T-helper 2 cell treated with Interferon-gamma antibody and Interleukin-4, amounts not matched to agents 100 ng/mL and 5 ng/mL, for 36 hours (primary cell): ENCODE measurements at regions not wholly inside any gene's neighbourhood (a gene's known extent, or its start where the extent isn't known, plus 50 kb on each side); places are given as distances from the start of the nearest gene placed in this dataset.

Source experiments
- intact Hi-C: fragments of 100-400 bp; cut with micrococcal nuclease; formaldehyde crosslinking; loops from one replicate; pipeline ENCODE4 v1.15.1; 2023

DNA sequence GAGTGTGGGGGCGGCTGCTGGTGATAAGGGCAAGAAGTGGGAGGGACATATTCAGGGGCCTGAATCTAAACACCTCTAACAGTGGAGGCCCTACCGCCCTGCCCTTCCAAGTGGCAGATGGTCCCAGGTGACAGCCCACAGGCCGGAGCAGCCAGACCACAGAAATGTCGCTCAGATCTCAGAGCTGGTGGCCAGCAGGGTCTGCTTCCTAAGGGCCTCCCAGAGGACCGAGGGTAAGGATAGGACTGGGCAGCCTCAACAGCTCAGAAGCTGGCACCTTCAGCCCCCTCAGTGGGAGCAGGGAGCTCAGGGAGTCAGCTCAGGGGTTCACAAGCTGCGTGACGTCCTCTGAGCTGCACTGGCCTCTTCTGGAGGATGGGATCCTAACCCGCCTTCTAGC is 201.8 kb upstream of the ZC3H12A start:
- intact Hi-C loops = no loop called here

DNA sequence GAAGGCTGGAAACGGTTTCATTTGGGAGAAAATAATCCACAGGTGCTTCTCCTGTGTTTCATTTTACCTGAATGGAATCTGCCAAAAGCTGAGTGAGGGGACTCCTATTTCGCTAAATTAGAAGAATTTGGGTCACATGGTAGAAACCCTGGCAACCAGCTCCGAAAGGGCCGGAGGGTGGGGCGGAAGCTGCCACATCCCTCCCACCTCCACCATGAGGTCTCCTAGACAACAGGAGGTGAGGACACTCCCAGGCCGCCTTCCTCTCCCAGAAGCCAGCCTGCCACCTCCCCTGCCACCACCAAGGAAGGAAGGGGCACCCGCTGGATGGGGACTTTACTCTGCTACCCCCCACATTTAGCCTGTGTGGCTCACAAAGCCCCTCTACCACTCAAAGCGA is 199.9 kb upstream of the ZC3H12A start:
- intact Hi-C loops = no loop called here

DNA sequence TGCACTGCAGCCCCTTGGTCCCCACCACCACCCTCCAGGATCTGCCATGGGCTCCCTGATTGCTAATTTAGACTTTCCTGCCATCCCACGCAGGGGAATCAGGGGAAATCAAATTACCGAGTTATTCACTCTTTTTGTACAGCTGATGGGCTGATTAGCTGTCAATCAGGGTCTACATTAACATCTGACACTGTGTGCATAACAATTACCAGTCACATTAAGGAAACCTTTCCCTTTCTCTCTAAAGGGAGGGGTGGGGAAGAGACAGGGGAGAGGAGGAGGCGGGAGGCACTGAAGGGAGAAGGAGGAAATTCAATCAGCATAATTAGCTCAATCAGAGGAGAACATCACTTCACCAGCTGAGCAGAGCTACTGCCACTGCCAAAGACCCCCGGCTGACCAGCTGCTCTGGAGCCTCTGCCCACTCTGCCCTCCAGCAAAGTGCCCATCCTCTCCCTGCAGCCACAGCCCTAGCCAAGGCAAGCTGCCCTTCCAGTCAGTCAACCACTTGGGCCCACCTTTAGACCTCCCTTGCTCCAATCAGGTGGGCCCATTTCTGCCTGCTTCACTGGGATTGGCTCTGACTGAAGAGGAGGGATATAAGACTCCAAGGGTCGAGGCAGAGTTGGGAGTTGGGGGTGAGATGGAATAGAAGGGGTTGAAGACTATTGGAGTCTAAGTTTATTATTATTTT is 199.3 kb upstream of the ZC3H12A start:
- intact Hi-C loops = no loop called here

GRCh38 chr1:37277366-37277765 is 197.0 kb upstream of the ZC3H12A start:
- intact Hi-C loops = no loop called here

- intact Hi-C loops = no loop called here
Measured at GRCh38 chr1:37281354-37281753, 193.0 kb upstream of the ZC3H12A start.

DNA sequence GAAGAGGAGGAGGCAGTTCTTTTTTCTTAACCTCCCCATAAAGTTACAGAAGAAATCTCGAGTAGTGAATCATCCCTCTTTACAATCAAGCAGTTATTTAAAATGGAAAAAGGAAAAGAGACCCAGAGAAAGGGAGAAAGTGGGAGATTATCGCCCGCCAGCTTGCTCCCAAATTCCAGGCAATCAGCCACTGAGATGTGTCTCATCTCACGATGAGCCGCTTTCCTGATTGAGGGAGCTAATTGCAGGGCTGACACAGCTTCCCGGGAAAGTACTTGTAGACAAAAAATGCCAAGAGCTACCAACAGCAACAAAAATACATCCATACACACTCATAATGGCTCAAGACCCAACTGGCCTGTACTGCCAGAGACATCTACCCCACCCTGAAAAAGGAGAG is 191.6 kb upstream of the ZC3H12A start:
- intact Hi-C loops = no loop called here

DNA sequence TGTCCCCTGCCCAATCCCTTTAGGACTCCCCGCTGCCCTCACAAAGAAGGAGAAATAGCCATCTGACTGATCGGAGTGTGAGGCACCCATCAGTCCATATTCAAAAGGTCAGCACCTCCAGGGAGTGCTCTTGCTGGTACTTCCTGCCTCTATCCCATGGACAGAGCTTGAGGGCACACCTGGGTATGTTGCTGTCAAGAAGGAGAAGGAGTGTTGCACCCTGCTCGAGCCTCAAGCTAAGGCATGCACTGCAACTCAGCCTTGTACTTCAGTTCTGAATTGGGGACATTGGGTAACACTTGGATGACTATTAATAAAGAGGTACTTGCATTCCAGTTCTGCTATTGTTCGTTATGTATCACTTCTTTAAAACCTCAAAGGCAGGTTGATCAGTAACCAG is 190.3 kb upstream of the ZC3H12A start:
- intact Hi-C loops = no loop called here

DNA sequence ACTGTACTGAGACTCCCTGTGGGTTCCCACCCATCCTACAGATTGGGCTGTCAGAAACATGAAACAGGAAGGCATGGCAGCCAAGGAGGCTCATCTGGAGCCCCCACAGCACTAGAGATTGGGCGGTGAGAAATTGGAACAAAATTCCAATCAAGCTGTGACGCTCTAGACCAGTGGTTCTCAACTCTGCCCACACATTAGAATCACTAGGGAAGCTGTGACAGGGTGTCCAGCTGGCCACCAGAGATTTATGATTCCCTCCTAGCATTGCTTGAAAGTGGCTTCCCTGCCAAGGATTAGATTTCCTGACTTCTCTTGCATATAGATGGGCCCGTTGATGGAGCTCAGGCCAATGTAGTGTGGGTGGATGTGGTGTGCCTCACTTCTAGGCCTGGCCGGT is 187.5 kb upstream of the ZC3H12A start:
- intact Hi-C loops = no loop called here

DNA sequence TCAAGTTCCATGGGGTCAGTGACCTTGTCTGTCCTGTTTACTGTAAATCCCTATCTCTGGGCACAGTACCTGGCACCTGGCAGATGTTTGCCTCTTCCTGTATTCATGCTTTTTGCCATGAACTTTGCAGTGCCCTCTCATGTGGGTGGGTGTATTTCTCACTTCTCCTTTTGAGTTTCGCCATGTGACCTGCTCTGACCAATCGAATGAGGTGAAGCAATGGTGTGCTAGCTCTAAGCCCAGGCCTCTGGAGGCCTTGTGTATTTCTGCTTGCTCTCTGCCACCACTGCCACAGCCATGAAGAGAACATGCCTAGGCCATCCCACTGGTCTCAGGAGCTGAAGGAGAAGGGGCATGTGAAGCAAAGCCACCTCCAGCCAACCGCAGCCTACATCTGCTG is 185.5 kb upstream of the ZC3H12A start:
- intact Hi-C loops = no loop called here

DNA sequence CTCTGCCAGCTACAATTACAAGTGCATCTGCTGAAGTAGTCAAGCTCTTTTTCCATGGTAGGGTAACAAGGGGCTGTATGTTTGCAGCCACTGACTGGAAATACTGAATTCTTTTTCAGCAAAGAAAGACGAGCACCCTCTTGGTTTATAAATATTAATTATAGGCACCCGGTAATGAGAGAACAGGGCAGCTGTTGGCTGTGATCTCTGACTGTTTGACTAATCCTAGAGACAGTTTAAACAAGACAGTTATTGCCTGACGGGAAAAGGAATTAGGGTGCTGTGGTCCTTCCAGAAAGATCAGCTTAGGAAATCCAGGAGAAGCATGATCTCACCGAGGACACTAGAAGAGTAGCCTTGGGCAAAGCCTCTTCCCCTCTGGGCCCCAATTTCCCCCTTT is 183.7 kb upstream of the ZC3H12A start:
- intact Hi-C loops = no loop called here

DNA sequence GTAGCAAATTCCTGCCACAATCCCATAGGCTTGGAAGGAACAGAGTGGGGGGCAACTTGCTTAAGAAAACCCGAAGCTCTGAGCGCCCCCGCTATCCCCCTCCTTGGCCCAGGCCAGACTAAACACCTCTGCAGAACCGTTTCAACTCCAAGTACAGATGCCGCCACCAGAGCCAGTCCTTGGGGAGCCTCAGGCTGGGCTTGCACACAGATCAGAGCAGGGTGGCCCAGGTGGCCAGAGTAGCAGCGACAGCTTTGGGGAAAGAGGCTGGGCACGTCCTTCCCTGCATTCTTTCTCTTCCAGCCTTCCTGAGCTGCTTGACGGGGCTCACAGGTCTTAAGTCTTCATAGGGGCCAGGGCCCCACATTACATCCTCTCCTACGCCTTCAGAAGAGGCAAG is 181.6 kb upstream of the ZC3H12A start:
- intact Hi-C loops = no loop called here

DNA sequence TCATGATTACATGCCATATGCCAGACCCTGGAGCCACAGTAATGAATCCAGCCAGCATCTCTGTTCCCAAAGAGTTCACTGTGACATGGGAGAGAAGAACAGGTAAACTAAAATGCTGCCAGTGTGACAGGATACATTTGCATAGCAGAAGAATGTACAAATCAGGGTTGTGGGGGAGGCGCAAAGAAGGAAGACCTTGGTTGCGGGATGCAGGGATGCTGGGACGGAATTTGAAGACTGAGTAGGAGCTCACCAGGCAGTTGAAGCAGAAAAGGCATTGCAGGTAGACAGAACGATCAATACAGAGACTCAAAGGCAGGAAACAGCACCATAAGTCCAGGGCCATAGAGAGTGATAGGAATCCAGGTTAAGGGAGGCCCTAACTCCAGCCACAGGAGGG is 180.3 kb upstream of the ZC3H12A start:
- intact Hi-C loops = no loop called here

GRCh38 chr1:37294529-37294928 is 179.9 kb upstream of the ZC3H12A start:
- intact Hi-C loops = no loop called here

GRCh38 chr1:37298769-37299168 is 175.6 kb upstream of the ZC3H12A start:
- intact Hi-C loops = no loop called here

- intact Hi-C loops = no loop called here
Measured at GRCh38 chr1:37299216-37299615, 175.2 kb upstream of the ZC3H12A start.

- intact Hi-C loops = no loop called here
Measured at GRCh38 chr1:37303884-37304574, 170.4 kb upstream of the ZC3H12A start.

- intact Hi-C loops = no loop called here
Measured at GRCh38 chr1:37305108-37305507, 169.3 kb upstream of the ZC3H12A start.

DNA sequence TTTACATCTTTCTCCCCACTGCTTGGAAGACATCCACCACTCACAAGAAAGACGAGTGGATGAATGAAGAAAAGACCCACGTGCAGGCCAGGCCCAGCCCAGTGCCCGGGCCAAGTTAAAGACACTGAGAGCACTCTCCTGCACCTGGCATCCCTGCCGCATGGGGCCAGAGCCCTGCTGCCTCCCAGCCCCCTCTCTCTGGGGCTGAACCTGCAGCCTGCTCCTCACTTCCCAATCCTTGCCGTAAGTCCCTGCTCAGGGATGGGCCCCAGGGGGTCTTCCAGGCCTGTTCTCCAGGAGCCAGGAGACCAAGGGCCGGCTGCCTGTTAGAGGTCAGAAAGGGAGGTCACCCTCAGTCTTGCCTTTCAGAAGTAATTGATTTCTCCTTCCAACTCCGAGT is 168.5 kb upstream of the ZC3H12A start:
- intact Hi-C loops = no loop called here

DNA sequence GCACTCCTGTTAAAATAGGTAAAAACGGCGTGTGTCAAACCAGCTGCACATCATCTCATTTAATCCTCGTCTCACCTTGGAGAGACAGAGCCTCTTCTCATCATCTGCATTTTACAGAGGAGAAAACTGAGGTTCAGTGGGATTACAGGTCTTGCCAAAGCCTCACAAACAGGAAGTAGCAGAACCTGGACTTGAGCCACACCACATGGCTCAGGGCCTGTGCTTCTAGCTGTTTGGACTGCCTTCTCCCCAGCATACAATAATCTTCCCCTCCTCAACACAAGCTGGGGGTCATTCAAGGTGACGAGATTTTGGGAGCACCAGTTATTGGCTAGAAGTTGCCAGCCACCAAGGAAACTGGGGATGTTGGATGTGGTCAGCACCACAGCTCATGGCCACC is 167.9 kb upstream of the ZC3H12A start:
- intact Hi-C loops = no loop called here

DNA sequence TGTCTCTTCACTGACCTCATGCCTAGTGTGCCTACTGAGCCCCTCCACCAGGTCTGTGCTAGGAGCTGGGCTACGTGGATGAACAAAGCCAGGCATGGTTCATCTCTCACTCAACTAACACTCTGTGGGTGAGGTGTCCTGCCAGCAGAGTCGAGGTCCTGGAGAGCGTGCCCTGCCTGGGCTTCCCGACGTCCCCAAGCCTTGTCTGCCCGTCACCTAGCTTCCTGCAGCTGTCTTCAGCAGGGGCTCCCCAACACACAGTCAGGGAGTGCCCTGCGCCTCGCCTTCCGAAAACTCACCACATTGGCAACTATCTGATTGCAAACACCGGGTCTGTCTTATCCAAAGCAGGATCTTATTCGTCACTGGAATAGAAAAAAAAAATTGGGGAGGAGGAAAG is 167.5 kb upstream of the ZC3H12A start:
- intact Hi-C loops = no loop called here

DNA sequence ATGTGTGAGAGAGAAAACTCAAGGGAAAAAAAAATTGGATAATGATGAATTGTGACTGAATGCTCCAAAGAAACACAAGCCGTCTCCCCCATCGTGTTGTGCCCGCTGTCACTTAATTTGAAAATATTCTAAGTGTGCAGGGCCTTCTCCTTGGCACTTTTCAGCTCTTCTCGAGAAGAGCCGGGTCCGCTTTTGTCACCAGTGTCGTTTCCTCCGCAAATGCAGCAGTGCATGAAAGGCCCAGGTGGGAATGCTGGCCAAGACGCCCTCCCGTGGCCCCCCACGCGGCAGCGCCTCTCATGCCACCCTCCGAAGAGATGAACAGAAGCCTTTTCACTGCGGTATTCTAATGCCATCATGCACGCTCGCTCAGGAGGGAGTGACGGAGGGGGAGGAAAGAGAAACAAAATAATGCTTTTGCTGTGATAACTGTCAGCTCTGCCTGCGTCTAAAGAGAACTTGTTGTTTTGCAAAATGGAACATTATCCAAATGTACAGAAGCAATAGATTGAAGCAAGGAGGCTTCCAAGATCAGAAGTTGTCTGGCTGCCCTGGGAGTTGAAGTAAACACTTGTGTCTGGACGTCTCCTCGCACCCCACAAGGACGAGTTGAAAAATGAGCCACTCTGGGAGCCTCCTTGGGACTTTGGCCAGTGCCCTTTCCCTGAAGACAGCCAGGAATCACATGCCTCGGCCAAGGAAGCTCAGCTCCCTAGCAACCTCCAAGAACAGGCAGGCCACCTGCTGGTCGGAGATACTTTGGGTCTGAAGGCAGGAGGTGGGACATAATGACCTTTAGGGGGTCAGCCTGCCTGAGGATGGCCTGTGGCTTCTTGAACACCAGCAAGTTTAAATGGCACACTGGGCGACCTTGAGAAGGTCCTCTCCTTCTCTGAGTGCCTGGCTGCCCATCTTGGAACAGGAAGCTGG is 166.1 kb upstream of the ZC3H12A start:
- intact Hi-C loops = no loop called here

GRCh38 chr1:37309574-37309973 is 164.8 kb upstream of the ZC3H12A start:
- intact Hi-C loops = no loop called here
